ENCODE measurements at regions not wholly inside any gene's neighbourhood (a gene's known extent, or its start where the extent isn't known, plus 50 kb on each side); places are given as distances from the start of the nearest gene placed in this dataset.

DNA sequence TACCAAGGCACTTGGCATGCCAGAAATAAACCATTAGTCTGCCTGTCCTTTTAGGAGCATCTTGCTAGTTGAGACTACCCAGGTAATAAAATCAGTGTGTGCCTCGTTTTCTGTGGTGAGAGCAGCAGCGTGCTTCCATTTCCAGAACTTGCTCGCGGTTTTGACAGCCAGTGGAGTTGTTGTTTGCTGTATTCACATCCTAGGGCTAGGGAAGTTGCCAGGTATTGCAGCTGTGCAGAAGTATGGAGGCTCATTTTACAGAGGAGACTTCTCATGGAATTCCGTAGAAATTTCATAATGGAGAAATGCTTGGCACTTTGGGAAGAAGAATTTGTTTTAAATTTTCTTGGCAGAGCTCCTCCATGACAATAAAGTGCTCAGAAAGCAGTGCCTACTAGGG, 1355.1 kb upstream of the ZEB2 start:
- H3K4me3 ChIP-seq (ENCODE audit: low read depth, low read length) = no peak overlapping the region
- no peak for TF ChIP-seq CTCF (IDR thresholded peaks at IDR 0.05; ENCODE audit: control insufficient read depth, extremely low read depth, insufficient read depth)
- no peak for DNase-seq (ENCODE audit: low read depth)

DNA sequence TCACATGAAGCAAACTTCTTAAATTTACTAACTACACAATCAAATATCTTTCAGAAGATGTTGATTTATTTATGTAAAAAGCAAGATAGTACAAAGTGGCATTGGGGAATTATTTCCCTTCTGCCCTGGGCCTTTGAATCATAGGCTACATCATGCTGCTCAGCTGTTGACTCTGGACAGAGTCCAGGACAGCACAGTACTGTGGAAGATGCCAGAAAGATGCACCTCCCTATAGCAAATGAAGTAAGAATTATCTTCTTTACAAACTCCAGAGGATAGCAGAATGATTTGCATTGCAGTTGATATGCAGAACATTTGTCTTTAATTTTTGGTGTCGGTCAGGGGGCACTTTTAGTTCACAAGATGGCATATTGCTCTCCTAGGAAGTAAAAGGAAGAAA, 1354.5 kb upstream of the ZEB2 start:
- TF ChIP-seq CTCF (IDR thresholded peaks at IDR 0.05; ENCODE audit: control insufficient read depth, extremely low read depth, insufficient read depth) = no peak
- DNase-seq (ENCODE audit: low read depth) = peak; percentile 13
- no peak overlapping the region for H3K4me3 ChIP-seq (ENCODE audit: low read depth, low read length)

DNA sequence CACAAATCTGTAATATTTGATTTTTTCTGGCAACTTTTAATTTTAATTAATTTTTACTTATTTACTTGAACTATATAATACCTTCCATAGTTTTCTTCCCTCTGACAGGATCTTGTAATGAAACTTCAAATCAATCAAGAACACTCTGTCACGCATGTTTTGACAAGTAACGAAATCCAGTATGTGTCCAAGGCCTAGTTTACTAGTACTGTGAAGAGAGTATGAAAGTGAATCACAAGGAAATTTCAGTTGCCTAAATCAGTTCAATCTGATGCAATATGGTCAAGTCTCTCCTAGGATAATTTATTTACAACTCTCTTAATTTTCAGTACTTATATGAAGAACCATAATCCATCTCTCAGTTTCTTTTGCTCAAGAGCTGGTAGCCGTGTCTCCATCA, 1344.6 kb upstream of the ZEB2 start:
- H3K4me3 ChIP-seq (ENCODE audit: low read depth, low read length) = no peak overlapping the region
- no peak for DNase-seq (ENCODE audit: low read depth)
- no peak for TF ChIP-seq CTCF (IDR thresholded peaks at IDR 0.05; ENCODE audit: control insufficient read depth, extremely low read depth, insufficient read depth)

DNA sequence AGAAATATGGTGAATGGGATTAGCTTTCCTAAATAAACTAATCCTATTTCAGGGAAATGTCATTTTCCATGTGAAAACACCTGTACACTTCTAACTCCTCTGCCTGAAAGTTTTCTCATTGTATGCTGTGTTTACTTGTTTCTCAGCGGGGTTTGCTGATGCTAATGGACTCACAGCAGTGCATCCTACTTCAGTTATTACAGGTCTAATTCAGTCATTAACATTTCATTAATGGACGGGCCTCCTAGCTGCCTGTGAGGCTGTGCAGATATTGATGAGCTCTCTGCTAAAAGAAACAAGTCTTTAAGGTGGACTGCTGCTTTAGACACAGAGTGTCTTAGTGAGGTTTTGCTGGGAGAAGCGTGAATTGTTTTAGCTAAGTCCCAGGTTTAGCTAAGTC, 1342.0 kb upstream of the ZEB2 start:
- TF ChIP-seq CTCF (IDR thresholded peaks at IDR 0.05; ENCODE audit: control insufficient read depth, extremely low read depth, insufficient read depth) = no peak
- DNase-seq (ENCODE audit: low read depth) = no peak
- H3K4me3 ChIP-seq (ENCODE audit: low read depth, low read length) = no peak overlapping the region

DNA sequence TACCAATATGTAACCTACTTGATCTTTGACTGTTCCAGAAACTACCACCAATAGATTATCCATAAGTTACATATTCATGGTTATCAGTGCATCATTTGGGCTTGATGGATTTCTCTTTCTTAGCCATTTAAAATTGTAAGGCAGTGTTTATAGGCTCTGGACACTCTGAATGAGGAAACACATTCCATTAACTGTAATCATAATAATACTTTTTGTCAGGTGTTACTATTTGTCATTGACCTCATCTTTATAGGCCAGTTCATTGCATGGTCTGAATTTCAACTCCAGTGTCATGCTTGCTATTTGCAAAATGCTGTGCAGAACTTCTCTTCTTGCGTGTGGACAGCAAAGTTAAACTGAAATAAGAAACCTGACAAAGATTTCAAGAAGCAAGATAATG, 1340.2 kb upstream of the ZEB2 start:
- H3K4me3 ChIP-seq (ENCODE audit: low read depth, low read length) = no peak overlapping the region
- TF ChIP-seq CTCF (IDR thresholded peaks at IDR 0.05; ENCODE audit: control insufficient read depth, extremely low read depth, insufficient read depth) = no peak
- no peak for DNase-seq (ENCODE audit: low read depth)

DNA sequence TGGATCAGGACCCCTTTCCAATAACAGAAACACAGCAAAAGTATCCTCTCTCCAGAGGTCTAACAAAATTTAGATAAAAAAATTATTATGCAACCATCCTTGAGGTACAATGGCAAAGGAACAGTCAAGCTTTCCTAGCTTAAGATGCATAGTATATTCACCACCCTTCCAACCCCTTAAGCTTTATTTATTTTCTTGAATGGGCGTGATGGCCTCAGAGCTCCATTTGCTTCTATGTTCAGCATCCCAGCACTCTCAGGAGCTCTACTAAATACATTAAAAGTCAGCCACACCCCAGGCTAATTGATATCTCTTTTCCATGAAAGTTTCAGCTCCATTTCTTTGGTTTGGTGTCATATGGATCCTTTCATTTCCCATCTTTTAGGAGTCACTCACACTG, 1335.2 kb upstream of the ZEB2 start:
- H3K4me3 ChIP-seq (ENCODE audit: low read depth, low read length) = no peak overlapping the region
- no peak for TF ChIP-seq CTCF (IDR thresholded peaks at IDR 0.05; ENCODE audit: control insufficient read depth, extremely low read depth, insufficient read depth)
- no peak for DNase-seq (ENCODE audit: low read depth)

GRCh38 chr2:145854039-145854755, 1334.3 kb upstream of the ZEB2 start:
- no peak for TF ChIP-seq CTCF (IDR thresholded peaks at IDR 0.05; ENCODE audit: control insufficient read depth, extremely low read depth, insufficient read depth)
- no peak overlapping the region for H3K4me3 ChIP-seq (ENCODE audit: low read depth, low read length)
- DNase-seq (ENCODE audit: low read depth) = no peak
